Natural killer cell (primary cell): ENCODE measurements at regions not wholly inside any gene's neighbourhood (a gene's known extent, or its start where the extent isn't known, plus 50 kb on each side); places are given as distances from the start of the nearest gene placed in this dataset.
"Not testable (repeated sequence)": the region's sequence is repeated elsewhere in the genome, so short reads cannot be mapped to it uniquely, and the experiment has no call there.

Source experiments
- ATAC-seq, 3 donors: fragments of 150-1000 bp in 2 of 3; fragments of 200-7000 bp in 1 of 3; cut with Tn5 transposase; 1 replicate in 1 of 3; 2 replicates in 2 of 3; pipeline ENCODE4 v1.10.0; 2021; ENCODE audit warnings: mild to moderate bottlenecking in 2 of 3, moderate library complexity in 2 of 3
- DNase-seq, 2 donors: peaks; one replicate each; pipeline versions ENCODE4 v3.0.0 to v3.0.0-alpha.2; 2013 to 2021; ENCODE audit warnings: mixed read lengths in 1 of 2
- H3K27ac ChIP-seq: one replicate; pipeline ENCODE4 v1.5.1; 2013; ENCODE audit warnings: mild to moderate bottlenecking, low read length
- H3K27me3 ChIP-seq: one replicate; pipeline ENCODE4 v1.6.1; 2013; ENCODE audit warnings: low read length; ENCODE audit not compliant: control insufficient read depth, insufficient read depth
- H3K36me3 ChIP-seq: one replicate; pipeline ENCODE4 v1.6.1; 2013; ENCODE audit warnings: low read length; ENCODE audit not compliant: control insufficient read depth, insufficient read depth
- H3K4me1 ChIP-seq: one replicate; pipeline ENCODE4 v1.6.1; 2013; ENCODE audit warnings: low read length; ENCODE audit not compliant: control insufficient read depth, insufficient read depth
- H3K4me3 ChIP-seq: one replicate; pipeline ENCODE4 v1.5.1; 2013; ENCODE audit warnings: low read length
- H3K9me3 ChIP-seq: one replicate; pipeline ENCODE4 v1.6.1; 2013; ENCODE audit warnings: low read length; ENCODE audit not compliant: control insufficient read depth, insufficient read depth
- H3K27ac Mint-ChIP-seq, 2 donors: one replicate each; pipeline ENCODE4 v1.8.0; 2022; ENCODE audit warnings: mild to moderate bottlenecking in 2 of 2, mixed read lengths in 2 of 2, moderate library complexity in 1 of 2
- H3K27me3 Mint-ChIP-seq, 2 donors: one replicate each; pipeline ENCODE4 v1.8.0; 2022; ENCODE audit warnings: low read depth in 2 of 2, mixed read lengths in 2 of 2
- H3K36me3 Mint-ChIP-seq: one replicate; pipeline ENCODE4 v1.8.0; 2022; ENCODE audit warnings: mixed read lengths
- H3K4me1 Mint-ChIP-seq, 2 donors: one replicate each; pipeline ENCODE4 v1.8.0; 2022; ENCODE audit warnings: mixed read lengths in 2 of 2
- H3K4me3 Mint-ChIP-seq: one replicate; pipeline ENCODE4 v1.8.0; 2022; ENCODE audit warnings: mild to moderate bottlenecking, moderate library complexity, mixed read lengths
- H3K9me3 Mint-ChIP-seq, 2 donors: one replicate each; pipeline ENCODE4 v1.8.0; 2022; ENCODE audit warnings: mixed read lengths in 2 of 2
- CTCF ChIP-seq: fragments of 200-600 bp; IDR thresholded peaks from one replicate; pipeline ENCODE4 v1.8.0; 2022; ENCODE audit warnings: antibody characterized with exemption
- WGBS: methylation state at CpG from one replicate; pipeline ENCODE4 v1.1.7; 2013; ENCODE audit warnings: missing lambda C conversion rate; ENCODE audit not compliant: insufficient coverage; 5-methylcytosine and 5-hydroxymethylcytosine counted together
- intact Hi-C: fragments of 100-400 bp; cut with micrococcal nuclease; formaldehyde crosslinking; loops from one replicate; pipeline ENCODE4 v1.14.2; 2022

- Mint-ChIP-seq H3K4me1 (peaks cover 28 to 41% of the 10 kb centered on the region in 2 donors), H3K27me3 (no peaks in the 10 kb centered on the region), H3K27ac (no peak overlapping the region), H3K9me3 (no peaks in the 10 kb centered on the region), H3K4me3 (no peak overlapping the region), H3K36me3 (no peaks in the 10 kb centered on the region)
- 100% methylated on average over 1 of the region's 1 CpG for WGBS
- Histone ChIP-seq H3K27ac (no peak overlapping the region), H3K4me1 (peaks cover 26% of the 10 kb centered on the region), H3K9me3 (no peaks in the 10 kb centered on the region), H3K27me3 (no peaks in the 10 kb centered on the region), H3K4me3 (no peak overlapping the region), H3K36me3 (no peaks in the 10 kb centered on the region)
- DNase-seq: no peak
- intact Hi-C loops: no loop called here
- ATAC-seq: no peak
- TF ChIP-seq CTCF: no peak
Measured at GRCh38 chr4:9599266-9599665, 155.1 kb downstream of the DEFB131A start.

- 91% methylated on average over 19 of the region's 19 CpGs for WGBS
- no peak for TF ChIP-seq CTCF
- Mint-ChIP-seq H3K9me3 (no peaks in the 10 kb centered on the region), H3K4me3 (no peak overlapping the region), H3K27ac (no peak overlapping the region), H3K4me1 (peaks cover 38 to 51% of the 10 kb centered on the region in 2 donors), H3K36me3 (no peaks in the 10 kb centered on the region), H3K27me3 (no peaks in the 10 kb centered on the region)
- Histone ChIP-seq H3K36me3 (no peaks in the 10 kb centered on the region), H3K27me3 (no peaks in the 10 kb centered on the region), H3K9me3 (no peaks in the 10 kb centered on the region), H3K27ac (no peak overlapping the region), H3K4me3 (no peak overlapping the region), H3K4me1 (peaks cover 26% of the 10 kb centered on the region)
- intact Hi-C loops: no loop called here
- DNase-seq (no peak), ATAC-seq (no peak)
Measured at GRCh38 chr4:9600246-9600645, 156.0 kb downstream of the DEFB131A start.

GRCh38 chr4:9602389-9602914 lies 158.2 kb downstream of the DEFB131A start:
- H3K4me3 Mint-ChIP-seq: peak overlapping the region; percentile 15

GRCh38 chr4:9604031-9604892 lies 160.0 kb downstream of the DEFB131A start:
- Mint-ChIP-seq H3K4me1 (peaks cover 48 to 52% of the 10 kb centered on the region in 2 donors), H3K4me3 (peak overlapping the region; percentile 87), H3K27ac (peak overlapping the region; percentile 89 to 94)
- peak; percentile 39 to 79 for DNase-seq
- Histone ChIP-seq H3K4me3 (peak overlapping the region; percentile 30), H3K4me1 (peaks cover 25% of the 10 kb centered on the region), H3K27ac (peak overlapping the region; percentile 90)
- intact Hi-C loops, ATAC-seq, H3K27me3 ChIP-seq, H3K27me3 Mint-ChIP-seq, H3K36me3 Mint-ChIP-seq, H3K9me3 Mint-ChIP-seq, H3K9me3 ChIP-seq, H3K36me3 ChIP-seq: not testable (repeated sequence)
- WGBS: 12% methylated on average over 13 of the region's 17 CpGs

More at GRCh38 chr4:9602389-9602914, 158.2 kb downstream of the DEFB131A start:
- Histone ChIP-seq H3K27me3 (no peaks in the 10 kb centered on the region), H3K9me3 (no peaks in the 10 kb centered on the region), H3K4me1 (peaks cover 24% of the 10 kb centered on the region), H3K4me3 (no peak overlapping the region), H3K36me3 (no peaks in the 10 kb centered on the region), H3K27ac (peak overlapping the region; percentile 54)
- DNase-seq (no peak), ATAC-seq (no peak)
- H3K36me3 Mint-ChIP-seq: no peaks in the 10 kb centered on the region
- no peak for TF ChIP-seq CTCF
- H3K27ac Mint-ChIP-seq: peak overlapping the region; percentile 89 to 94
- H3K9me3 Mint-ChIP-seq: no peaks in the 10 kb centered on the region
- WGBS: 85% methylated on average over 18 of the region's 18 CpGs
- H3K4me1 Mint-ChIP-seq: peaks cover 48 to 61% of the 10 kb centered on the region in 2 donors
- intact Hi-C loops: no loop called here
- H3K27me3 Mint-ChIP-seq: no peaks in the 10 kb centered on the region

GRCh38 chr4:9604893-9605190 lies 160.6 kb downstream of the DEFB131A start:
- H3K9me3 Mint-ChIP-seq, H3K9me3 ChIP-seq, H3K27me3 Mint-ChIP-seq, ATAC-seq, H3K36me3 Mint-ChIP-seq, DNase-seq, H3K27me3 ChIP-seq, intact Hi-C loops, H3K36me3 ChIP-seq: not testable (repeated sequence)
- Histone ChIP-seq H3K27ac (peak overlapping the region; percentile 90), H3K4me3 (peak overlapping the region; percentile 30), H3K4me1 (peaks cover 25% of the 10 kb centered on the region)
- 20% methylated on average over 2 of the region's 5 CpGs for WGBS
- Mint-ChIP-seq H3K4me3 (peak overlapping the region; percentile 87), H3K27ac (peak overlapping the region; percentile 89 to 94), H3K4me1 (peaks cover 48 to 52% of the 10 kb centered on the region in 2 donors)
